Myocyte (in vitro differentiated cells): ENCODE measurements at regions not wholly inside any gene's neighbourhood (a gene's known extent, or its start where the extent isn't known, plus 50 kb on each side); places are given as distances from the start of the nearest gene placed in this dataset.
"Not testable (repeated sequence)": the region's sequence is repeated elsewhere in the genome, so short reads cannot be mapped to it uniquely, and the experiment has no call there.

Experiments used
- DNase-seq: peaks from one replicate; pipeline ENCODE4 v3.0.0-alpha.2; 2012; ENCODE audit warnings: low read depth

DNA sequence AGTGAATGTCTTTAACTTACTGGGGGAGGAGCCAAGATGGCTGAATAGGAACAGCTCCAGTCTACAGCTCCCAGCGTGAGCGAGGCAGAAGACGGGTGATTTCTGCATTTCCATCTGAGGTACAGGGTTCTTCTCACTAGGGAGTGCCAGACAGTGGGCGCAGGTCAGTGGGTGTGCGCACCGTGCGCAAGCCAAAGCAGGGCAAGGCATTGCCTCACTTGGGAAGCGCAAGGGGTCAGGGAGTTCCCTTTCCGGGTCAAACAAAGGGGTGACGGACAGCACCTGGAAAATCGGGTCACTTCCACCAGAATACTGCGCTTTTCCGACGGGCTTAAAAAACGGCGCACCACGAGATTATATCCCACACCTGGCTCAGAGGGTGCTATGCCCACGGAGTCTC lies 187.3 kb downstream of the CHIC2 start:
- DNase-seq = not testable (repeated sequence)

DNA sequence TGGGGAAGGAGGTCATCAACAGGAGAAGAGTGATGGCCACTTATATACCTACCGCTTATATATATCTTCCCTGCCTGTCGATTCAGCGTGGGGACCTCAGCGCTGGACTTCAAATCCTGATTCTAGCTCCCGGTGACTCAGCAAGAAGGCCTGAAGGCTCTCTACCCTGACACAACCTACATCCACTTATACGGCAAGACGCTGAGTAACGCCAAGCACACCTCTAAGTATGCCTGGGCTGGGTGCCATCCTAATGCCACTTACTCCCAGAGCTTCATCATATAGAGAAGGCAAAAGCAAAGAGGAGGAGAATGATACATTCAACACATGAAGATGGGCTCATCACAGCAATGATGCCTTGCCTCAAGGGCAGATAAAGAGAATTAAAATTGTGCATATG lies 198.3 kb downstream of the CHIC2 start:
- no peak for DNase-seq

DNA sequence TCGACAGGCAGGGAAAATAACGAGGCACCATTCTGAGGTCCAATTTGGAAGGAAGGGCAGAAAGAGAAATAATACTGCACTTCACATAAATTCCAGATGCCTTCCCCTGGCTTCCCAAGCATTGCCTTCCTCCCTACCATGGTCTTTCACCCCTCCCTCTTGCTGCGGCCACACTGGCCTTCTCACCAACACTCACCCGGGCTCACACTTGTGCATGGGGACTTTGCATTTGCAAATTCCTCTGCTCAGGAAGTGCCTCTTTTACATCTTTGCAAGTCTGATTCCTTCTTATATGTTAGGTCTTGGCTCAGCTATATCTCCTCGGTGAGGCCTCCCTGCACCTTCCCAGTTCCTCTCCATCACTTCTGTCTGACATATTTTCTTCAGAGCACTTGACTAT lies 199.4 kb downstream of the CHIC2 start:
- DNase-seq = no peak

DNA sequence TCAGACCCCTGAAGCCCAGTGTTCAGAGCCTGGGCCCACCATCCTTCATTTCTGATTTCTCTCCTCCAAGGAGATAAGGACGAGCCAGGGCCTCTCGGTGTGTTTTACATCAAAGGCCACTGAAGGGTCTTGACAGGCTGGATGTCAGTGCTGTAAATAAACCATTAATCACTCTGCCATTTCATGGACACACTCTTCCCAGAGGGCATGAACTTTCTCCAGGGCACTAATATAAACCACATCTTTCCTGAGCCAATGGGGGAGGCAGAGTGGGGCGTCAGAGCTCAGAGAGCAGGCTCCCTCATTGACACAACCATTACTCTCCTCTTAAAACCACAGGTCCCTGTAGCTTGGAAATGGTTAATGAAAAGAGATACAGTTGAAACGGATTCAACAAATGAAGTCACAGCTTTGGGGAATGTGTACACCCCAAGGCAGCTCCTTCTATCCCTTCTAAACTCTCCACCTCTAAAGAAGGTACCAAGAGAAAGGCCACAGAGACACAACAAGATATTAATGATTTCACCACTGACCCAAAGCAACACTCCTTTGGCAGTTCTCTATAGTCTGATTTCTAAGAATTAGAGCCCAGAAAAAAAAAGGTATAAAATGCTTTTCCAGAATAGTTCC lies 200.6 kb downstream of the CHIC2 start:
- DNase-seq = peak; percentile 18

DNA sequence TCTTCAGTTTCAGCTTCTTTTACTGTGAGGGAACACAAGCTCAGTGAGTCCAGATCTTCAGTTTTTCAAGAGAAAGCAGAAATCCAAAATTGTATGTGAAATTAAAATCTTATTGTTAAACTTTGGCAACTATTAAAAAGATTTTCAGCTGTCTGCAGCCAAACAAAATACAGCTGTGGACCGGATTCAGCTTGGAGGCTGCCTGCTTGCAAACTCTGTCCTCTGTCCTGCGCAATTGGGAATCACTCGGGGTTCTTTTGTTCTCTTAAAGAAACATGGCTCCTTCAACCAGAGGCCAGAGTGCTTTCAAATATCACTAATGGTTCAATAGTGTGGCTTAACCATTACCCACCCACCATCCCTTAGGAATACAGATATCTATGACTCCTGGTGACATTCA lies 201.2 kb downstream of the CHIC2 start:
- DNase-seq = peak; percentile 18

DNA sequence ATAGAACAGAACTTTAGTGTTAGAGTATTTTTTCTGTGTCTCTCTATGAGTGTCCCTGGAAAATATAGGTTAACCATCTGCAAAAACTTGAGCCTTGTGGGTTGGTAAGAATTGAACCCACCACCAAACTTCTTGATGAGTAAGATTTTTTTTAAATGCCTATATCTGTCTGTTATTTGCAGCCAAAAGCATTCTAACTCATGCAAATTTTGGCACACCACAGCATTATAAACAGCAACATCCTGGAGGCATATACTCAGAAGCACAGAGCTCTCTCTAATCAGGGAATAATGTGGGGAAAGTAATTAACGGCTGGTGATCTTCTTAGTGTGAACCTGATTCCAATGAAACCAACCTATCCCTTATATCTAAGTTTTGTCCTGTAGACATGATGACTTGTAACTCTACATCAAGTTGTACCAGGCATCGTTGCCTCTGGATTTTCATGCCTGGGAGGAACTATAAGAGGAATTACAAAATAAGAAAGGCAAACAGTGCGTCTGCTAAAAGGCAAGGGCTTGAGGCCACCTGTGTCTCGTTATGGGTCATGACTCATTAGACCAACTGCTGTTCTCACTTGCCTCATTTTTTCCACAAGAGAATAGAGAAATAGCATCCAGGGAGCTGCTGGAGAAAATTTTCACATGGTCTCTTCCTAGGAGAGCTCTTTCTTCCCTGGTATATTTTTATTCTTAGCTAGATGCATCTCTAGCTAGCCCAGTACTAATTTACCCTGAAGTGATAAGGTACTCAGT lies 202.4 kb downstream of the CHIC2 start:
- DNase-seq = peak; percentile 89

DNA sequence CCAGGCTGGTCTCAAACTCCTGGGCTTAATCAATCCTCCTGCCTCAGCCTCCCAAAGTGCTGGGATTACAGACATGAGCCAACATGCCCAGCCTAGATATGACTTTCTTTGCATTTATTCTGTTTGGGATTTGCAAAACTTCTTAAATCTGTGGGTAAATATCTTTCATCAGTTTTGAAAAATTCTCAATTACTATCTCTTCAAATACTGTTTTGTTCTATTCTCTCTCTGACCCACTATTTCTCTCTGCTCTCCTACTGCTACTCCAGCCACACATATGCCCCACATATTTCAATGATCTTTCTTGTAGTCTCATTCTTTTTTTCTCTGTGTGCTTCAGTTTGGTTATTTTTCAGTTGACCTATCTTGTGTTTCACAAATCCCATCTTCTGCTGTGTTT lies 205.1 kb downstream of the CHIC2 start:
- no peak for DNase-seq

DNA sequence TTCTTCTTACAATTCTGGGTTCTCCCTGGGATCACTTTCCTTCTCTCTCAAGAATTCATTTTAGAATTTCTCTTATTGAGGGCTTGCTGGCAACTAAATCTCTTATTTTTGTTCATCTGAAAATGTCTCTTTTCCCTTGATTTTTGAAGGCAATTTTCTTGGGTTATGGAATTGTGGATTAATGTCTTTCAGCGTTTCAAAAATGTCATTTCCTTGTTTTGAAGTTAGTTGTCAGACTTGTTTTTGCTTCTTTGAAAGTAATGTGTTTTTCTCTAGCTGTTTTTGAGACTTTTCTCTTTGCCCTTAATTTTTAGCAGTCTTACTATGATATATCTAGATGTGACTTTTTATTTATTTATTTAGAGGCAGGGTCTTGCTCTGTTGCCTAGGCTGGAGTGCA lies 205.7 kb downstream of the CHIC2 start:
- DNase-seq = no peak

DNA sequence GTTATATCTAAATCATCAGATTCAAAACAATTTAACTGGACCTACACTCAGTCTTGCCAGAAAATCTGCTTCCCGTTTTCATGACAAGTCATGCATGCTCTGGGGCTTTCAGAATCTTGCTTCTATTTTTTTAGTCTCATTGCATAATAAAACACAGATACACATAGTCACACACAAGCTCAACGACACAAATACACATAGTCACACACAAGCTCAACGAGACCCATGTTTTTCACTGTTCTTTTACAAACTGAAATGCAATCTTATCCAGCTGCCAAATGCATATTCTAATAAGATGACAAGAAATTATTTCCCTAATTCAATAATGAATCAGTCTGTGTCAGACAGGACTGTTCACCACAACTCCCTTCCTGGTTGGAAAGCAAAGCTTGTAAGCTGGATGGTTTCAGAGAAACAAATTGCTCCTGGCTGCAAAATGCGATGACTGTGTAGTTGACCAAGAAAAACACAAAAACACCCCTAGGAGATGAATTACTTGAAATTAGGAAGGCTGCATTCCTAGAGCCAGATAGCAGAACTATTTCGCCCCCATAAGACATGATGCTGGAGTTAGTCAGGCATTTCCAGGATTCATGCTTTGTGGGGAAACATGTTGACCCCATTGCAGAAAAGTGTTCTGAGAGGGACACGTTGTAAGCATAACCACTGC lies 208.7 kb downstream of the CHIC2 start:
- no peak for DNase-seq

DNA sequence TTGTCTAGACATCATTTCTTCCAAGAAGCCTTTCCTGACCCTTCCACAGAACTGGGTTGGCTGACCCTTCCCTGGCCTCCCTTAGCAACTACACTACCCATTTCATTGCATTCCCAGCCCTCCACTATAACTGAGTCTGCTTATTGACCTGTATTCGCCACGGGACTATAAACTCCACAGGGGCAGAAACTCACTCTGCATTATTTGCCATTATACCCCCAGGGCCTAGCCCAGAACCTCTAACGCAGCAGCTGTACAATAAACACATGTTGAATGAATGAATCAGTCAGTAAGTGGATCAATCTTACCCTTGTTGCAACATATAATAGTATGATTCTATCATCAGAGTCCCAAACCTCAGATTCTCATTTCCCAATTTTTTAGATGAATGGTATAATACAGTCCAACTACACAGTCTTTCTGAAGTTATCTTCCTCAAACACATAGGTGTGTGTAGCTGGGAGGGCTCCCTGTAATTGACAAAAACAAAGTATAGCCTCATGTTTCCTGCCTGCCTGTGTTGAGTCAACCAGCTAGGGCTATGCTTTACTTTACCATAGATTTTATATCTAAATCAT lies 209.3 kb downstream of the CHIC2 start:
- DNase-seq = no peak

DNA sequence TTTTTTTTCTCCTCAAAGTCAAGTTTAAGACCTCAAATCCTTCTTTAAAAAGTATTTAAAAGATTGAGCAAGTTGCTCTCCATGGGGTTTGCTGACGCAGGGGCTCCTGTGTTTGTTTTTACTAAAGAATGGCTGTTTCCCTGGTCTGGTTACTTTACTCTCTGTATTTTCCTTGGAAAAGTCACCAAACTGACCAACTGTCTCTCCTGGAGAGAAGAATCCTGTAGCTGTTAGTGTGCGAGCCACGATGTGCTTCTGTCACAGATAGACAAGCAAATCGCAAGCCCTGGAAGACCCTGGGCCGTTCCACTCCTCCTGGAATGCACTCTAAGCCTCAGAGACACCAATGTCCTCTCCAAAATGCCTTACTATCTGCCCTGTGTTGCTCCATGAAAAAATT lies 212.1 kb downstream of the CHIC2 start:
- DNase-seq = no peak

DNA sequence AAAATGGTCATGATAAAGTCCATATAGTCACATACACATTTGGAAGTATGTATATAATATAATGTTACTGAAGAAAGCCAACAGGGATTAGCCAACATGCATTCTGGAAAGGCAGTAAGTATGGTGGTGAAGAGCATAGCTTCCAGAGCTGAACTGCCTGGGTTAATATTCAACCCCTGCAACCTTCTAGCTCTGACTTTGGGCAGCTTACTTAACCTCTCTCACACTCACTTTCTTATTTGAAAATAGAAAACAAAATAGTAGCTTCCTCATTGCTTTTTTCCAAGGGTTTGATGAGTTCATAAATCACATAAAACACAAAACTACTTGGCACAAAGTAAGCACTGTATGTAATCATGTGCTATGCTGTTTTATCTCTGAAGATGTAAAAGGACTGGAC lies 216.4 kb downstream of the CHIC2 start:
- DNase-seq = no peak

DNA sequence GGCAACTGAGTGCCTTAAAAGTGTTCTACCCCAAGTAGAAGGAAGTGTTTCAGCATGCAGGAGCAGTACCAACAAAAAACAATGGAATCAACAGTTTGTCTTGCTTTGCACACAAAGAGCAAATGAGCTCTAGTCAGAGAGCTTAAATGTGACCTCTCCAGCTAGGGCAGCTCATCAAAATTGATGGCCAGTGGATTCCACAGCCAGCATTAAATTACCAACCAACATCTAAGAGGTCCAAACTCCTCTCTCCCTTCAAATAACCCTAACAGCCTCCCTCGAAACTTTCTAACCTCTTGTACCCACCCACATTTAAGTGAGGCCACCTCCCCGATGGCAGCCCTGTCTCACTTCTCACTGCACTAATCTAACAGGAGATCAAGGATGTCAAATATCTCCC lies 219.9 kb downstream of the CHIC2 start:
- no peak for DNase-seq

DNA sequence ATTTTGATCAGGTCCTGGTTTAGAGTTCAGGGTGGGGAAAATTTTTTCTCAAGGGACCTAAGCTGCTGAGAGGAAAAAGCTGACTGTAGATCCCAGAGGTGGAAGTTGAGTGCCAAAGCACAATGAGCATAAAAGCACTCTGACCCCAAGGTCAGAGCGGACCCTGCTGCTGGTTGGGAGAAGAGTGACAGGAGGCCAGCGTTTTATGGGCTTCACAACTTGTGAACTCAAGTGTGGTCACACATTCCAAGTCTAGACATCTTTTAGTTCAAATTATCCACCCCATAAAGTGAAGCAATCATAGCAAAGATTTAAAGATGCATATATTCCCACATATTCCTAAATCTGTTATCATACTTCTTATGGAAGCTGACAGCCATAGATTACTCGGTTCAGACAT lies 220.3 kb downstream of the CHIC2 start:
- DNase-seq = no peak

DNA sequence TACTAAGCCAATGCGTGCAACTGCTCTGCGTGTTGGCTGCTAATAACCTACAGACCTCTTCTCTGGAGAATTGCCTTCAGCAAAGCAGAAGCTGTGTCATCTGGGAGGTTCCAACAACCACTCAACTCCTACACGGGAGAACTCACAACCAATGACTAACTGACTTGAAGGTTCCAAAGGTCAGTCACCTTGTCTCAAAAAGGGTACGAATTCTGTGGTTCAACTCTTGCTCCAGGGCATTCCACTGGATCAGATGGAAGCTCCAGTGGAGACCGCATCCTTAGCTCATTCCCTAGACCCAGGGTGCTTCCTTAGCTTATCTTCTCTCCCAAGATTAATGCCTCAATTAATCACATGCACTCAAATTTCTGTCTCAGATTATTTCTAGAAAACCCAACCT lies 222.7 kb downstream of the CHIC2 start:
- DNase-seq = no peak

DNA sequence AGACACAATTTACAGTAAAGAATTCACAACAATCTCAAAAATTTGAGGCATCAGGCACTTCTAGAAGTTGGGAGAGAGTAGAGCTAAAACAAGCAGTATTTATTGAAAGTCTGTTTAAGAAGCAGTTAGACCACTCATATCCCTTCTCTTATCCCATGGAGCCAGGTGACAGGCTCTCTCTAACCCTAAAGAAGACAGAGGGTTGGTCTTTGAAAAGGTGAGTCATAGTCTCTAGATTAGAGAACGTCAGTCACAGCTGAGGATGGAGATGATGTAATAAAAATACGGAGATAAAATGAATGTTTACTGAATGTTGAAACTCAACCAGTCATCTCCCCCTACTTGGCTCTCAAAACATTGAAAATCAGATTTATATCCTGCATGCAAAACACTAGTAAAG lies 223.8 kb downstream of the CHIC2 start:
- DNase-seq = peak; percentile 15

DNA sequence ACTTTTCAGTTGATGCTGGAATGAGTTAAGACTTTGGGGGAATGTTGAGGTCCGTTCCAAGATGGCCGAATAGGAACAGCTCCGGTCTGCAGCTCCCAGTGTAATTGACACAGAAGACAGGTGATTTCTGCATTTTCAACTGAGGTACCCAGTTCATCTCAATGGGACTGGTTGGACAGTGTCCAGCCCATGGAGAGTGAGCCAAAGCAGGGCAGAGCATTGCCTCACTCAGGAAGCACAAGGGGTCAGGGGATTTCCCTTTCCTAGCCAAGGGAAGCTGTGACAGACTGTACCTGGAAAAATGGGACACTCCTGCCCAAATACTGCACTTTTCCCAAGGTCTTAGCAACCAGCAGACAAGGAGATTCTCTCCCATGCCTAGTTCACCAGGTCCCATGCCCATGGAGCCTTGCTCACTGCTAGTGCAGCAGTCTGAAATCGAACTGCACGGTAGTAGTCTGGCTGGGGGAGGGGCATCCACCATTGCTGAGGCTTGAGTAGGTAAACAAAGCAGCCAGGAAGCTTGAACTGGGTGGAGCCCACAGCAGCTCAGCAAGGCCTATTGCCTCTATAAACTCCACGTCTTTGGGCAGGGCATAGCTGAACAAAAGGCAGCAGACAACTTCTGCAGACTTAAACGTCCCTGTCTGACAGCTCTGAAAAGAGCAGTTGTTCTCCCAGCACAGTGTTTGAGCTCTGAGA lies 231.0 kb downstream of the CHIC2 start:
- DNase-seq = not testable (repeated sequence)

DNA sequence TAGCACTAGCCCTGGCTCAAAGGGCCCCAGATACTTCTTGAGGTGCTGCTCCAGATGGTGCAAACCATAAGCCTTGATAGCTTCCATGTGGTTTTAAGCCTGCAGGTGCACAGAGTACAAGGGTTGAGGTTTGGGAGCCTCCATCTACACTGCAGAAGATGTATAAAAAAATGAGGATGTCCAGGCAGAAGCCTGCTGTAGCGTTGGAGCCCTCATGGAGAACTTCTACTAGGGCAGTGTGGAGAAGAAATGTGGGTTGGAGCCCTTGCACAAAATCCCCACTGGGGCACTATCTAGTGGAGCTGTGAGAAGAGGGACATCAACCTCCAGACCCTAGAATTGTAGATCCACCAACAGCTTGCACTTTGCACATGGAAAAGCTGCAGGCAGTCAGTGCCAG lies 231.9 kb downstream of the CHIC2 start:
- DNase-seq = no peak

DNA sequence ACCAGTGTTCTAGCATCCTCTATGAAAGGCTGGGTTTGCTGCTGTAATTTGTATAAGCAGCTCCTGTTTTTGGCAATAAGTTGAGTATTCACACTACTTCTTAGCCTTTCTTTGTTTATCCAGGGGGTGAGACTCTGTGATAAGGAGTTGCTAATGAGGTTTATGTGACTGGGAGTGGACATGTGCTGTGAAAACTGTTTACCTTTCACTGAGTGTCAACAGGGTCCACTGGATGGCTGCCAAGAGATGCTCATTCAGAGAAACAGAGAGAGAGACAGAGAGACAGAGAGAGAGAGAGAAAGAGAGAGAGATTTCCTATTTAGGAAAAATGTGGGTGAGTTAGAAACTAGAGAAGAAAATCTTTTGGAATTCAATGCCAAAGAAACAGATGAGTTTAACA lies 233.9 kb downstream of the CHIC2 start:
- DNase-seq = peak; percentile 6

DNA sequence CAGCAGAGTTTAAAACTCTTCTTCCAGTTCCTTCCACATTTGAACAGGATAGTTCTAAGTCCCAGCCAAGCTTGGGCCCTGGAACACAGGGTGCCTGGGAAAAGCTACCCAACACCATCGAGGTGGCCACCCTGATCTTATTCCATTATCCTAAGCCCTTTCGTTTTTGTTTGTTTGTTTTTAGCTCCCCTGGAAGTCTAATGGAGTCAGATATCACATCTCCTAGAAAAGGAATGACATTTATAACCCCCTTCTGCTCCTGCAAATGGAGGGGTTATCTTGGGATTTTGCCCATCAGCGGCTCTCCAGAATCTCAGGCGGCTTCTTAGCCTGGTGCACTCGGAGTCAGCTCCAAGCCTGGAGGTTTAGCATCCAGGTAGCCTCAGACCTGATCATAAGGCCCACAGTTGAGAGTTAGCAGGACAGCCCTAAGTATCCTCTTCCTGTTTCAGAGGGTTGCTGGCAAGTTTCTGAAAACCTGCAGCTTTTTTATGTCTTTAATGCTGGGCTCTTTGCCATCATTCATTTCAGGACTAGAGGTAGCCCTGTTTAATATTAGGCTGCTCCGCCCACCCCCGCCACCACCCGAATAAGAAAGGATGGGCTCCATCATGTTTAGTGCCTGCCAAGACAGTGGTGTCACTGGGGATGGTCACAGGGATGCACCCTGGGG lies 230.0 kb upstream of the LNX1 start:
- DNase-seq = no peak

DNA sequence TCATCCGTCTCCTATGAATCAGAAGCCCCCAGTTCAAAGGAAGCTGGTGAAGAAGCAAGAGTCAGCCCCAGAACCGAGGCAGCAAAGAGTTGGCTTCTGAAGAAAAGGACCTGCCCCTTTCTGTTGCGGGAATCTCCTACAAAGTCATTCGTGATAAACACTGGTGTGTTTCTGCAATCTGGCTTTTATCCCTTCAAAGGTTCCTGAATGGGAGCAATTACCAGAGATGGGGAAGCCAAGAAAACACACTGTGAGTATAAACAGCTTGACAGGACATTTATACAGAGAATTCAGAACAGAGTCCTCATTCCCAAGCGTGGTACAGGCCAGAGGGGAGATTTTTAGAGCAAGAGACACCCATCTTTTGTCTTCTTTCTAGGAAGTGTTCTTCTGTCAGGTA lies 226.8 kb upstream of the LNX1 start:
- no peak for DNase-seq
